Body of pancreas (tissue), 4 donors: ENCODE measurements at regions not wholly inside any gene's neighbourhood (a gene's known extent, or its start where the extent isn't known, plus 50 kb on each side); places are given as distances from the start of the nearest gene placed in this dataset.

Experiments used
- CTCF ChIP-seq, 7 experiments: fragments of 450-650 bp in 4 of 7; fragments of 200-600 bp in 3 of 7; sonication (generic) in 3 of 7; IDR thresholded peaks; one replicate each; pipeline ENCODE4 v1.5.1; 2016 to 2019; ENCODE audit warnings: antibody characterized with exemption in 7 of 7
- POLR2A ChIP-seq, 3 donors: fragments of 450-650 bp; IDR thresholded peaks; one replicate each; pipeline ENCODE4 v1.6.1; 2016; ENCODE audit warnings: antibody characterized with exemption in 3 of 3, mild to moderate bottlenecking in 2 of 3

DNA sequence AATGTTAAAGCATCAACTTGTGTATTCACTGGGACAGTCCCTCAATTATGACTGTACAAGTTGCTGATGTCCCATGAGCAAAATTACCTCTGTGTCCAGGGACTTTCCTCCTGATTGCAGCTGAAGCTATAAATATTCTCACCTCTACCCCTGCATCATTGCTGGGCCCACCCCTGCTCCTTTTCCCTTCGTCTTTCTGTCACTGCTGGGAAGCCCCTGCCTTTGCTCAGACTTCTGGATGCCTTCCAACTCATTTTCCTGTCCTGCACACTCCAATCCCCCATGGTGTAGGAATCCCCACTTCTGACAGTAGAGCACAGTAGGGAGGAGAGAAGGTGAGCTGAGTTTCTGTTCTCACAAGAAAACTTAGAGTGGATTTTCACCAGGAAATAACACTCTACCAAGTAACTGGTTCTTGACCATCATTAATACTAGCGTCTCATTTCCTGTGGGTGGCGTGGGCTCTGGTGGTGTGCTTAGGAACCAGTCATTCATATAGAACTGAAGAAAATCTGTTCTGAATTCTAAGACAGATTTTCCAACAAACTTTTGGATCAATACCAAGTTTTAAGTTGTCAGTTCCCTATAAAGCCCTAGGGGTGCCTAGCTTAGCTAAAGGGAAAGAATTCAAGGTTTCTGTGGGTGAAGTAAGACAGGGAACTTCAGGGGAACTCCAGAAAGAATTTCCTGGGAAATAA lies 136.2 kb upstream of the MED14 start:
- no peak for TF ChIP-seq POLR2A (IDR thresholded peaks at IDR 0.05)
- TF ChIP-seq CTCF (IDR thresholded peaks at IDR 0.05), result no peak
